ENCODE measurements at regions not wholly inside any gene's neighbourhood (a gene's known extent, or its start where the extent isn't known, plus 50 kb on each side); places are given as distances from the start of the nearest gene placed in this dataset.

- no peak for TF ChIP-seq CTCF (IDR thresholded peaks at IDR 0.05; ENCODE audit: low read depth, low read length)
- TF ChIP-seq EZH2phosphoT487 (IDR thresholded peaks at IDR 0.05; ENCODE audit: low read depth), result no peak
These were observed 154.2 kb upstream of the DLX2 start for GRCh38 chr2:172256886-172257285.

All from OCI-LY3 (cell line).